ENCODE measurements at regions not wholly inside any gene's neighbourhood (a gene's known extent, or its start where the extent isn't known, plus 50 kb on each side); places are given as distances from the start of the nearest gene placed in this dataset.

GRCh38 chr1:199913318-199913717 is 114.2 kb upstream of the NR5A2 start:
- no peak overlapping the region for H3K27ac ChIP-seq (ENCODE audit: low read depth, low read length, poor library complexity, severe bottlenecking)
- H3K9ac ChIP-seq (ENCODE audit: low read length), result no peak overlapping the region
- TF ChIP-seq EZH2 (IDR thresholded peaks at IDR 0.05; ENCODE audit: borderline replicate concordance, low read length) (no peak), CTCF (IDR thresholded peaks at IDR 0.05; ENCODE audit: low read length) (no peak)
- H2AFZ ChIP-seq (ENCODE audit: low read length), result no peak overlapping the region
- no peaks in the 10 kb centered on the region for H3K79me2 ChIP-seq (ENCODE audit: insufficient read depth, low read length)
- H3K4me1 ChIP-seq (ENCODE audit: insufficient read depth, low read length, severe bottlenecking), result no peaks in the 10 kb centered on the region
- no peaks in the 10 kb centered on the region for H3K27me3 ChIP-seq (ENCODE audit: insufficient read depth, low read length)
- H3K36me3 ChIP-seq (ENCODE audit: insufficient read depth, low read length), result no peaks in the 10 kb centered on the region
- H3K4me2 ChIP-seq (ENCODE audit: low read length), result no peak overlapping the region
- no peaks in the 10 kb centered on the region for H3F3A ChIP-seq (ENCODE audit: insufficient read depth, low read length)
- no peaks in the 10 kb centered on the region for H4K20me1 ChIP-seq (ENCODE audit: insufficient read depth, low read length)
- H3K9me2 ChIP-seq (ENCODE audit: low read depth, low read length), result no peaks in the 10 kb centered on the region
- H3K9me3 ChIP-seq (ENCODE audit: low read length), result no peaks in the 10 kb centered on the region
- no peak overlapping the region for H3K4me3 ChIP-seq (ENCODE audit: low read depth, low read length, poor library complexity, severe bottlenecking)

GRCh38 chr1:199914546-199914945 is 113.0 kb upstream of the NR5A2 start:
- TF ChIP-seq EZH2 (IDR thresholded peaks at IDR 0.05; ENCODE audit: borderline replicate concordance, low read length), result no peak
- no peak for TF ChIP-seq CTCF (IDR thresholded peaks at IDR 0.05; ENCODE audit: low read length)
- Histone ChIP-seq H3K9ac (ENCODE audit: low read length) (no peak overlapping the region), H3K27ac (ENCODE audit: low read depth, low read length, poor library complexity, severe bottlenecking) (no peak overlapping the region), H3K27me3 (ENCODE audit: insufficient read depth, low read length) (no peaks in the 10 kb centered on the region), H3K9me3 (ENCODE audit: low read length) (no peaks in the 10 kb centered on the region), H3F3A (ENCODE audit: insufficient read depth, low read length) (no peaks in the 10 kb centered on the region), H3K4me1 (ENCODE audit: insufficient read depth, low read length, severe bottlenecking) (no peaks in the 10 kb centered on the region), H3K9me2 (ENCODE audit: low read depth, low read length) (no peaks in the 10 kb centered on the region), H2AFZ (ENCODE audit: low read length) (no peak overlapping the region), H3K36me3 (ENCODE audit: insufficient read depth, low read length) (no peaks in the 10 kb centered on the region), H3K4me3 (ENCODE audit: low read depth, low read length, poor library complexity, severe bottlenecking) (no peak overlapping the region), H3K4me2 (ENCODE audit: low read length) (no peak overlapping the region), H4K20me1 (ENCODE audit: insufficient read depth, low read length) (no peaks in the 10 kb centered on the region), H3K79me2 (ENCODE audit: insufficient read depth, low read length) (no peaks in the 10 kb centered on the region)

- Histone ChIP-seq H3K9me3 (ENCODE audit: low read length) (no peaks in the 10 kb centered on the region), H3K27ac (ENCODE audit: low read depth, low read length, poor library complexity, severe bottlenecking) (no peak overlapping the region), H3F3A (ENCODE audit: insufficient read depth, low read length) (no peaks in the 10 kb centered on the region), H3K79me2 (ENCODE audit: insufficient read depth, low read length) (no peaks in the 10 kb centered on the region), H3K4me3 (ENCODE audit: low read depth, low read length, poor library complexity, severe bottlenecking) (no peak overlapping the region), H4K20me1 (ENCODE audit: insufficient read depth, low read length) (no peaks in the 10 kb centered on the region), H3K36me3 (ENCODE audit: insufficient read depth, low read length) (no peaks in the 10 kb centered on the region), H3K4me2 (ENCODE audit: low read length) (no peak overlapping the region), H3K9ac (ENCODE audit: low read length) (no peak overlapping the region), H3K27me3 (ENCODE audit: insufficient read depth, low read length) (no peaks in the 10 kb centered on the region), H3K4me1 (ENCODE audit: insufficient read depth, low read length, severe bottlenecking) (no peaks in the 10 kb centered on the region), H3K9me2 (ENCODE audit: low read depth, low read length) (no peaks in the 10 kb centered on the region), H2AFZ (ENCODE audit: low read length) (no peak overlapping the region)
- no peak for TF ChIP-seq EZH2 (IDR thresholded peaks at IDR 0.05; ENCODE audit: borderline replicate concordance, low read length)
- TF ChIP-seq CTCF (IDR thresholded peaks at IDR 0.05; ENCODE audit: low read length), result no peak
Measured at GRCh38 chr1:199918196-199918769, 109.2 kb upstream of the NR5A2 start.

Data from OCI-LY1 (cell line).